Kidney (tissue), 13 donors: ENCODE measurements at regions not wholly inside any gene's neighbourhood (a gene's known extent, or its start where the extent isn't known, plus 50 kb on each side); places are given as distances from the start of the nearest gene placed in this dataset.

Experiments
- DNase-seq, 5 donors: peaks; one replicate each; pipeline ENCODE4 v3.0.0-alpha.2; 2013 to 2020
- FAIRE-seq: peaks from 2 replicates; lab custom pipeline; 2012; peaks lifted over from hg19 to GRCh38; lab: Jason Lieb, UNC
- H3K27ac ChIP-seq, 2 donors: one replicate each; pipeline ENCODE4 v1.7.0; 2013; ENCODE audit warnings: low read depth in 2 of 2, low read length in 2 of 2, inconsistent platforms in 1 of 2
- H3K27me3 ChIP-seq: one replicate; pipeline ENCODE4 v1.7.1; 2013; ENCODE audit warnings: low read length, inconsistent platforms; ENCODE audit not compliant: control insufficient read depth, insufficient read depth
- H3K36me3 ChIP-seq, 3 donors: one replicate each; pipeline versions ENCODE4 v1.7.0 to v1.7.1; 2013; ENCODE audit warnings: low read length in 3 of 3, control low read depth in 1 of 3, inconsistent platforms in 1 of 3; ENCODE audit not compliant: insufficient read depth in 3 of 3, control insufficient read depth in 2 of 3
- H3K4me1 ChIP-seq, 3 donors: one replicate each; pipeline versions ENCODE4 v1.7.0 to v1.7.1; 2013; ENCODE audit warnings: low read length in 3 of 3, inconsistent platforms in 1 of 3, low read depth in 1 of 3; ENCODE audit not compliant: control insufficient read depth in 2 of 3, insufficient read depth in 2 of 3
- H3K4me3 ChIP-seq, 3 donors: one replicate each; pipeline versions ENCODE4 v1.7.0 to v1.8.1; 2013; ENCODE audit warnings: low read length in 3 of 3, control low read depth in 1 of 3, inconsistent platforms in 1 of 3
- H3K9ac ChIP-seq, 3 donors: one replicate each; pipeline versions ENCODE4 v1.7.0 to v1.7.1; 2013; ENCODE audit warnings: low read length in 3 of 3, control low read depth in 1 of 3, inconsistent platforms in 1 of 3
- H3K9me3 ChIP-seq, 3 donors: one replicate each; pipeline versions ENCODE4 v1.7.0 to v1.7.1; 2013; ENCODE audit warnings: low read length in 3 of 3, control low read depth in 1 of 3, inconsistent platforms in 1 of 3; ENCODE audit not compliant: control insufficient read depth in 2 of 3, insufficient read depth in 1 of 3
- CTCF ChIP-seq: IDR thresholded peaks from 3 replicates; pipeline ENCODE4 v1.5.1; 2012; ENCODE audit warnings: mild to moderate bottlenecking, moderate library complexity, borderline replicate concordance; ENCODE audit not compliant: insufficient read depth; ENCODE audit errors: extremely low read depth
- intact Hi-C: fragments of 100-400 bp; cut with DNase I; formaldehyde crosslinking; loops from one replicate; pipeline ENCODE4 v1.11.1; 2022
- donor health status: control.
- donor health status: control.
- donor health status: control.
- donor health status: control.
- donor health status: control.
- donor health status: DM: yes; HTN: yes; CAD: no.
- donor health status: Normal renal cell carcinoma (clear cell type).

- FAIRE-seq (no peak), DNase-seq (no peak)
- Histone ChIP-seq H3K4me1 (no peaks in the 10 kb centered on the region), H3K36me3 (no peaks in the 10 kb centered on the region), H3K9ac (no peak overlapping the region), H3K9me3 (no peaks in the 10 kb centered on the region), H3K27me3 (no peaks in the 10 kb centered on the region), H3K4me3 (no peak overlapping the region), H3K27ac (no peak overlapping the region)
- intact Hi-C loops: no loop called here
- no peak for TF ChIP-seq CTCF
Measured at GRCh38 chr4:24328711-24329110, 255.6 kb downstream of the DHX15 start.

- Histone ChIP-seq H3K27ac (no peak overlapping the region), H3K9ac (no peak overlapping the region), H3K4me1 (no peaks in the 10 kb centered on the region), H3K9me3 (no peaks in the 10 kb centered on the region), H3K27me3 (no peaks in the 10 kb centered on the region), H3K36me3 (no peaks in the 10 kb centered on the region), H3K4me3 (no peak overlapping the region)
- DNase-seq (no peak), FAIRE-seq (no peak)
- TF ChIP-seq CTCF: no peak
- intact Hi-C loops: no loop called here
Measured at GRCh38 chr4:24328310-24328709, 256.0 kb downstream of the DHX15 start.

- no peak for TF ChIP-seq CTCF
- intact Hi-C loops: no loop called here
- no peak overlapping the region for H3K27ac ChIP-seq
- FAIRE-seq (no peak), DNase-seq (no peak)
- H3K27me3 ChIP-seq: no peaks in the 10 kb centered on the region
- H3K36me3 ChIP-seq: no peaks in the 10 kb centered on the region
- H3K9me3 ChIP-seq: no peaks in the 10 kb centered on the region
- no peak overlapping the region for H3K9ac ChIP-seq
- H3K4me1 ChIP-seq: no peaks in the 10 kb centered on the region
- no peak overlapping the region for H3K4me3 ChIP-seq
Measured at GRCh38 chr4:24322995-24323394, 261.4 kb downstream of the DHX15 start.

GRCh38 chr4:24322511-24322910 is 261.8 kb downstream of the DHX15 start:
- no peak for FAIRE-seq

More at GRCh38 chr4:24322511-24322910, 261.8 kb downstream of the DHX15 start:
- H3K27me3 ChIP-seq: no peaks in the 10 kb centered on the region
- intact Hi-C loops: no loop called here
- H3K9me3 ChIP-seq: no peaks in the 10 kb centered on the region
- H3K4me1 ChIP-seq: no peaks in the 10 kb centered on the region
- no peak for TF ChIP-seq CTCF
- H3K27ac ChIP-seq: no peak overlapping the region
- H3K4me3 ChIP-seq: no peak overlapping the region
- H3K9ac ChIP-seq: no peak overlapping the region
- H3K36me3 ChIP-seq: no peaks in the 10 kb centered on the region
- DNase-seq: no peak
